SK-N-SH (cell line): ENCODE measurements at regions not wholly inside any gene's neighbourhood (a gene's known extent, or its start where the extent isn't known, plus 50 kb on each side); places are given as distances from the start of the nearest gene placed in this dataset.

Experiments used
- CTCF ChIA-PET: fragments of 300-600, 350-600 bp; formaldehyde crosslinking; extraction: SDS; loops from one replicate; lab custom pipeline; 2021; lab: Yijun Ruan, JAX
- POLR2A ChIA-PET: fragments of 350-600 bp; sonication (Branson Sonifier 250); formaldehyde crosslinking; extraction: SDS; loops from one replicate; lab custom pipeline; 2020; ENCODE audit warnings: antibody characterized with exemption, inconsistent platforms; lab: Yijun Ruan, JAX
- DNase-seq: peaks from one replicate; pipeline ENCODE4 v3.0.0; 2012
- H2AFZ ChIP-seq: fragments of 200-600 bp; sonication (generic); 2 replicates; pipeline ENCODE4 v1.8.1; 2016; ENCODE audit warnings: antibody characterized with exemption, mild to moderate bottlenecking, low read depth
- H3F3A ChIP-seq: fragments of 200-600 bp; sonication (generic); replicated peaks from 2 replicates; pipeline ENCODE3; 2016; ENCODE audit warnings: antibody characterized with exemption, mild to moderate bottlenecking; ENCODE audit not compliant: insufficient read depth
- H3K27ac ChIP-seq, 2 experiments: fragments of 200-500 bp in 1 of 2; fragments of 200-600 bp in 1 of 2; sonication (Bioruptor generic) in 1 of 2; sonication (generic), shearing (Covaris generic) in 1 of 2; 2 replicates each; pipeline versions ENCODE4 v1.5.1 to v1.6.1; 2014 to 2016; ENCODE audit warnings: low read depth in 2 of 2, inconsistent platforms in 1 of 2, low read length in 1 of 2, mild to moderate bottlenecking in 1 of 2, mixed read lengths in 1 of 2
- H3K27me3 ChIP-seq: fragments of 200-600 bp; sonication (generic), shearing (Covaris generic); 2 replicates; pipeline ENCODE4 v1.6.1; 2016; ENCODE audit warnings: mixed run types; ENCODE audit not compliant: insufficient read depth
- H3K36me3 ChIP-seq, 2 experiments: fragments of 200-500 bp in 1 of 2; fragments of 200-600 bp in 1 of 2; sonication (Bioruptor generic) in 1 of 2; sonication (generic) in 1 of 2; replicated peaks in 1 of 2; 2 replicates each; pipeline versions ENCODE3 to v1.5.1; 2014 to 2016; ENCODE audit warnings: low read length in 1 of 2, mild to moderate bottlenecking in 1 of 2; ENCODE audit not compliant: insufficient read depth in 2 of 2, control insufficient read depth in 1 of 2
- H3K4me1 ChIP-seq, 2 experiments: fragments of 200-500 bp in 1 of 2; fragments of 200-600 bp in 1 of 2; sonication (Bioruptor generic) in 1 of 2; sonication (generic), shearing (Covaris generic) in 1 of 2; 2 replicates each; pipeline versions ENCODE4 v1.5.1 to v1.6.1; 2014 to 2016; ENCODE audit warnings: low read depth in 1 of 2, low read length in 1 of 2, mixed run types in 1 of 2; ENCODE audit not compliant: insufficient read depth in 2 of 2, control insufficient read depth in 1 of 2
- H3K4me2 ChIP-seq: fragments of 200-600 bp; sonication (generic), shearing (Covaris generic); 2 replicates; pipeline ENCODE4 v1.6.1; 2017; ENCODE audit warnings: mixed run types
- H3K4me3 ChIP-seq, 2 experiments: fragments of 200-500 bp in 1 of 2; fragments of 200-600 bp in 1 of 2; sonication (Bioruptor generic) in 1 of 2; sonication (generic), shearing (Covaris generic) in 1 of 2; 2 replicates each; pipeline versions ENCODE4 v1.5.1 to v1.8.1; 2014 to 2016; ENCODE audit warnings: low read depth in 2 of 2, inconsistent platforms in 1 of 2, low read length in 1 of 2, mild to moderate bottlenecking in 1 of 2, mixed read lengths in 1 of 2, moderate library complexity in 1 of 2
- H3K79me2 ChIP-seq: fragments of 200-600 bp; sonication (generic); 2 replicates; pipeline ENCODE4 v1.8.1; 2017; ENCODE audit warnings: mild to moderate bottlenecking; ENCODE audit not compliant: insufficient read depth
- H3K9ac ChIP-seq: fragments of 200-600 bp; sonication (generic); 2 replicates; pipeline ENCODE4 v1.6.1; 2017; ENCODE audit warnings: mixed run types
- H3K9me2 ChIP-seq: fragments of 200-600 bp; sonication (generic); 2 replicates; pipeline ENCODE4 v1.6.1; 2017; ENCODE audit warnings: mixed run types
- H3K9me3 ChIP-seq: fragments of 200-600 bp; sonication (generic); 2 replicates; pipeline ENCODE4 v1.6.1; 2017; ENCODE audit warnings: mixed run types, mild to moderate bottlenecking, moderate library complexity
- H4K20me1 ChIP-seq: fragments of 200-600 bp; sonication (generic); 2 replicates; pipeline ENCODE4 v1.6.1; 2017; ENCODE audit warnings: mild to moderate bottlenecking, mixed run types; ENCODE audit not compliant: insufficient read depth
- CHD2 ChIP-seq: fragments of 150-350 bp; IDR thresholded peaks from 2 replicates; pipeline ENCODE4 v1.6.1; 2018; ENCODE audit warnings: low read length; ENCODE audit not compliant: partially characterized antibody
- CTCF ChIP-seq: fragments of 200-600 bp; sonication (generic); IDR thresholded peaks from 2 replicates; pipeline ENCODE4 v1.6.1; 2017; ENCODE audit warnings: antibody characterized with exemption, mild to moderate bottlenecking, moderate library complexity
- FOSL2 ChIP-seq: IDR thresholded peaks from 2 replicates; pipeline ENCODE4 v1.4.0; 2012; ENCODE audit warnings: low read depth, mild to moderate bottlenecking, moderate library complexity, borderline replicate concordance
- FOXM1 ChIP-seq: IDR thresholded peaks from 2 replicates; pipeline ENCODE4 v1.4.0; 2012; ENCODE audit warnings: low read depth, mild to moderate bottlenecking
- GABPA ChIP-seq: IDR thresholded peaks from 2 replicates; pipeline ENCODE4 v1.4.0; 2012; ENCODE audit warnings: low read depth, mild to moderate bottlenecking
- GATA2 ChIP-seq: sonication (generic); formaldehyde crosslinking; IDR thresholded peaks from 2 replicates; pipeline ENCODE4 v1.5.0; 2020; ENCODE audit warnings: mild to moderate bottlenecking, missing genetic modification reagents
- JUND ChIP-seq: IDR thresholded peaks from 2 replicates; pipeline ENCODE4 v1.4.0; 2012
- MXI1 ChIP-seq: IDR thresholded peaks from 2 replicates; pipeline ENCODE4 v1.6.1; 2012; ENCODE audit warnings: mild to moderate bottlenecking, low read depth, low read length, improper control_type of control experiment
- NFIC ChIP-seq: IDR thresholded peaks from 2 replicates; pipeline ENCODE4 v1.4.0; 2012; ENCODE audit warnings: borderline replicate concordance
- PBX3 ChIP-seq: IDR thresholded peaks from 2 replicates; pipeline ENCODE4; 2012
- POLR2AphosphoS5 ChIP-seq: IDR thresholded peaks from 2 replicates; pipeline ENCODE4 v1.6.1; 2012; ENCODE audit warnings: low read depth, low read length
- REST ChIP-seq: IDR thresholded peaks from 2 replicates; pipeline ENCODE4 v1.6.1; 2012; ENCODE audit warnings: mild to moderate bottlenecking, low read depth, low read length, moderate library complexity
- RXRA ChIP-seq: IDR thresholded peaks from 2 replicates; pipeline ENCODE4 v1.4.0; 2012; ENCODE audit warnings: low read depth, mild to moderate bottlenecking, borderline replicate concordance
- SIN3A ChIP-seq: IDR thresholded peaks from 2 replicates; pipeline ENCODE4 v1.6.1; 2012; ENCODE audit warnings: low read depth, mild to moderate bottlenecking, low read length, moderate library complexity, borderline replicate concordance
- TAF1 ChIP-seq: IDR thresholded peaks from 2 replicates; pipeline ENCODE4 v1.6.1; 2012; ENCODE audit warnings: low read depth, mild to moderate bottlenecking, low read length, moderate library complexity, borderline replicate concordance
- TCF12 ChIP-seq: IDR thresholded peaks from 2 replicates; pipeline ENCODE4 v1.4.0; 2012
- TEAD4 ChIP-seq: IDR thresholded peaks from 2 replicates; pipeline ENCODE4 v1.4.0; 2012; ENCODE audit warnings: mild to moderate bottlenecking, borderline replicate concordance; ENCODE audit not compliant: insufficient read depth
- USF2 ChIP-seq: fragments of 150-350 bp; IDR thresholded peaks from 2 replicates; pipeline ENCODE4 v1.6.1; 2017; ENCODE audit warnings: antibody characterized with exemption, low read length, low read depth, borderline replicate concordance
- YY1 ChIP-seq: IDR thresholded peaks from 2 replicates; pipeline ENCODE4 v1.4.0; 2012; ENCODE audit warnings: low read depth, mild to moderate bottlenecking
- WGBS: methylation state at CpG from one replicate; pipeline ENCODE4 v1.1.6; 2017; ENCODE audit warnings: low lambda C conversion rate; 5-methylcytosine and 5-hydroxymethylcytosine counted together

- Histone ChIP-seq H3F3A (no peaks in the 10 kb centered on the region), H3K4me3 (no peak overlapping the region), H3K4me2 (no peak overlapping the region), H4K20me1 (no peaks in the 10 kb centered on the region), H3K27ac (no peak overlapping the region), H3K27me3 (no peaks in the 10 kb centered on the region), H3K36me3 (no peaks in the 10 kb centered on the region), H3K9ac (no peak overlapping the region), H3K9me2 (no peaks in the 10 kb centered on the region), H3K79me2 (no peaks in the 10 kb centered on the region)
- ChIA-PET CTCF (interaction anchor here (0.7 to 1.0 kb wide), 2 partner anchors 14 to 676 kb away, joined by 3 read pairs; no protein-coding TSS in a partner anchor), POLR2A (no interaction called here)
- no peak for DNase-seq
- TF ChIP-seq POLR2AphosphoS5 (no peak), NFIC (no peak), RXRA (no peak), USF2 (no peak), JUND (no peak), GATA2 (no peak), PBX3 (no peak), SIN3A (no peak), YY1 (no peak), TCF12 (no peak), GABPA (no peak), TEAD4 (no peak), TAF1 (no peak), FOXM1 (no peak), REST (no peak), FOSL2 (no peak), CTCF (no peak), CHD2 (no peak), MXI1 (no peak)
- TF ChIP-seq, all 33 proteins: peak for 0
- no peaks in the 10 kb centered on the region for H3K4me1 ChIP-seq
- H3K9me3 ChIP-seq: no peaks in the 10 kb centered on the region
- 0 out of 2 replicates have a peak overlapping the region, but pooled peaks have one; percentile 22 for H2AFZ ChIP-seq
- 73% methylated on average over 5 of the region's 5 CpGs for WGBS
Observed at GRCh38 chr11:23789200-23789853, 707.5 kb upstream of the LUZP2 start.
